ENCODE measurements at regions not wholly inside any gene's neighbourhood (a gene's known extent, or its start where the extent isn't known, plus 50 kb on each side); places are given as distances from the start of the nearest gene placed in this dataset.

- BruUV-seq (replicated peaks): no TSS peak
- CTCF ChIA-PET: no interaction called here
- POLR2A ChIA-PET (ENCODE audit: low non-redundant PET): no interaction called here
These were observed 307.5 kb upstream of the UBE2E2 start for GRCh38 chr3:22895671-22896070.

GRCh38 chr3:22898558-22898957 is 304.6 kb upstream of the UBE2E2 start:
- no peaks in the 10 kb centered on the region for H3K36me3 ChIP-seq (ENCODE audit: insufficient read depth, low read length, poor library complexity, severe bottlenecking)
- TF ChIP-seq EZH2 (IDR thresholded peaks at IDR 0.05; ENCODE audit: borderline replicate concordance, low read depth, low read length, poor library complexity, severe bottlenecking): no peak
- no peaks in the 10 kb centered on the region for H3K4me1 ChIP-seq (ENCODE audit: insufficient read depth, low read length, poor library complexity, severe bottlenecking)
- BruUV-seq (replicated peaks): no TSS peak
- H3K27me3 ChIP-seq (replicated peaks; ENCODE audit: insufficient read depth, low read depth, low read length, poor library complexity): no peaks in the 10 kb centered on the region
- no peak for DNase-seq (ENCODE audit: low spot score)
- no peak overlapping the region for H3K4me3 ChIP-seq (ENCODE audit: low read depth, low read length, poor library complexity, severe bottlenecking)
- intact Hi-C loops (cut with micrococcal nuclease; ENCODE audit: unreplicated experiment): no loop called here
- no peak overlapping the region for H3K27ac ChIP-seq (ENCODE audit: low read depth, low read length, poor library complexity, severe bottlenecking)
- H3K9me3 ChIP-seq (ENCODE audit: low read depth, low read length, poor library complexity, severe bottlenecking): peaks cover 8% of the 10 kb centered on the region
- CTCF ChIA-PET: no interaction called here
- POLR2A ChIA-PET (ENCODE audit: low non-redundant PET): no interaction called here

More at GRCh38 chr3:22895671-22896070, 307.5 kb upstream of the UBE2E2 start:
- H3K4me3 ChIP-seq (ENCODE audit: low read depth, low read length, poor library complexity, severe bottlenecking): no peak overlapping the region
- no peak overlapping the region for H3K27ac ChIP-seq (ENCODE audit: low read depth, low read length, poor library complexity, severe bottlenecking)
- H3K9me3 ChIP-seq (ENCODE audit: low read depth, low read length, poor library complexity, severe bottlenecking): peaks cover 3% of the 10 kb centered on the region
- DNase-seq (ENCODE audit: low spot score): no peak
- H3K36me3 ChIP-seq (ENCODE audit: insufficient read depth, low read length, poor library complexity, severe bottlenecking): no peaks in the 10 kb centered on the region
- H3K27me3 ChIP-seq (replicated peaks; ENCODE audit: insufficient read depth, low read depth, low read length, poor library complexity): no peaks in the 10 kb centered on the region
- H3K4me1 ChIP-seq (ENCODE audit: insufficient read depth, low read length, poor library complexity, severe bottlenecking): no peaks in the 10 kb centered on the region
- intact Hi-C loops (cut with micrococcal nuclease; ENCODE audit: unreplicated experiment): no loop called here
- TF ChIP-seq CTCF (conservative IDR thresholded peaks at IDR 0.05; ENCODE audit: low read depth, low read length) (no peak), EZH2 (IDR thresholded peaks at IDR 0.05; ENCODE audit: borderline replicate concordance, low read depth, low read length, poor library complexity, severe bottlenecking) (no peak)

- Histone ChIP-seq H3K27ac (ENCODE audit: low read depth, low read length, poor library complexity, severe bottlenecking) (no peak overlapping the region), H3K36me3 (ENCODE audit: insufficient read depth, low read length, poor library complexity, severe bottlenecking) (no peaks in the 10 kb centered on the region), H3K4me3 (ENCODE audit: low read depth, low read length, poor library complexity, severe bottlenecking) (no peak overlapping the region), H3K4me1 (ENCODE audit: insufficient read depth, low read length, poor library complexity, severe bottlenecking) (no peaks in the 10 kb centered on the region), H3K27me3 (replicated peaks; ENCODE audit: insufficient read depth, low read depth, low read length, poor library complexity) (no peaks in the 10 kb centered on the region), H3K9me3 (ENCODE audit: low read depth, low read length, poor library complexity, severe bottlenecking) (peaks cover 8% of the 10 kb centered on the region)
- no peak for TF ChIP-seq CTCF (conservative IDR thresholded peaks at IDR 0.05; ENCODE audit: low read depth, low read length)
- BruUV-seq (replicated peaks): no TSS peak
- ChIA-PET CTCF (no interaction called here), POLR2A (ENCODE audit: low non-redundant PET) (no interaction called here)
- intact Hi-C loops (cut with micrococcal nuclease; ENCODE audit: unreplicated experiment): no loop called here
- DNase-seq (ENCODE audit: low spot score): no peak
These were observed 303.7 kb upstream of the UBE2E2 start for GRCh38 chr3:22899441-22899840.

- Histone ChIP-seq H3K4me1 (ENCODE audit: insufficient read depth, low read length, poor library complexity, severe bottlenecking) (no peaks in the 10 kb centered on the region), H3K36me3 (ENCODE audit: insufficient read depth, low read length, poor library complexity, severe bottlenecking) (no peaks in the 10 kb centered on the region), H3K9me3 (ENCODE audit: low read depth, low read length, poor library complexity, severe bottlenecking) (peaks cover 5% of the 10 kb centered on the region), H3K27me3 (replicated peaks; ENCODE audit: insufficient read depth, low read depth, low read length, poor library complexity) (no peaks in the 10 kb centered on the region), H3K4me3 (ENCODE audit: low read depth, low read length, poor library complexity, severe bottlenecking) (no peak overlapping the region), H3K27ac (ENCODE audit: low read depth, low read length, poor library complexity, severe bottlenecking) (no peak overlapping the region)
- intact Hi-C loops (cut with micrococcal nuclease; ENCODE audit: unreplicated experiment): no loop called here
- TF ChIP-seq EZH2 (IDR thresholded peaks at IDR 0.05; ENCODE audit: borderline replicate concordance, low read depth, low read length, poor library complexity, severe bottlenecking) (no peak), CTCF (conservative IDR thresholded peaks at IDR 0.05; ENCODE audit: low read depth, low read length) (no peak)
- CTCF ChIA-PET: no interaction called here
- no TSS peak for BruUV-seq (replicated peaks)
- DNase-seq (ENCODE audit: low spot score): no peak
- POLR2A ChIA-PET (ENCODE audit: low non-redundant PET): no interaction called here
These were observed 302.8 kb upstream of the UBE2E2 start for GRCh38 chr3:22900296-22900695.
